Kidney (tissue), 13 donors: ENCODE measurements at regions not wholly inside any gene's neighbourhood (a gene's known extent, or its start where the extent isn't known, plus 50 kb on each side); places are given as distances from the start of the nearest gene placed in this dataset.

Experiments used
- DNase-seq, 5 donors: peaks; one replicate each; pipeline ENCODE4 v3.0.0-alpha.2; 2013 to 2020
- FAIRE-seq: peaks from 2 replicates; lab custom pipeline; 2012; peaks lifted over from hg19 to GRCh38; lab: Jason Lieb, UNC
- H3K27ac ChIP-seq, 2 donors: one replicate each; pipeline ENCODE4 v1.7.0; 2013; ENCODE audit warnings: low read depth in 2 of 2, low read length in 2 of 2, inconsistent platforms in 1 of 2
- H3K27me3 ChIP-seq: one replicate; pipeline ENCODE4 v1.7.1; 2013; ENCODE audit warnings: low read length, inconsistent platforms; ENCODE audit not compliant: control insufficient read depth, insufficient read depth
- H3K36me3 ChIP-seq, 3 donors: one replicate each; pipeline versions ENCODE4 v1.7.0 to v1.7.1; 2013; ENCODE audit warnings: low read length in 3 of 3, control low read depth in 1 of 3, inconsistent platforms in 1 of 3; ENCODE audit not compliant: insufficient read depth in 3 of 3, control insufficient read depth in 2 of 3
- H3K4me1 ChIP-seq, 3 donors: one replicate each; pipeline versions ENCODE4 v1.7.0 to v1.7.1; 2013; ENCODE audit warnings: low read length in 3 of 3, inconsistent platforms in 1 of 3, low read depth in 1 of 3; ENCODE audit not compliant: control insufficient read depth in 2 of 3, insufficient read depth in 2 of 3
- H3K4me3 ChIP-seq, 3 donors: one replicate each; pipeline versions ENCODE4 v1.7.0 to v1.8.1; 2013; ENCODE audit warnings: low read length in 3 of 3, control low read depth in 1 of 3, inconsistent platforms in 1 of 3
- H3K9ac ChIP-seq, 3 donors: one replicate each; pipeline versions ENCODE4 v1.7.0 to v1.7.1; 2013; ENCODE audit warnings: low read length in 3 of 3, control low read depth in 1 of 3, inconsistent platforms in 1 of 3
- H3K9me3 ChIP-seq, 3 donors: one replicate each; pipeline versions ENCODE4 v1.7.0 to v1.7.1; 2013; ENCODE audit warnings: low read length in 3 of 3, control low read depth in 1 of 3, inconsistent platforms in 1 of 3; ENCODE audit not compliant: control insufficient read depth in 2 of 3, insufficient read depth in 1 of 3
- intact Hi-C: fragments of 100-400 bp; cut with DNase I; formaldehyde crosslinking; loops from one replicate; pipeline ENCODE4 v1.11.1; 2022
- TF ChIP-seq, protein P1 (sequence below): IDR thresholded peaks from 3 replicates; pipeline ENCODE4 v1.5.1; 2012; ENCODE audit warnings: mild to moderate bottlenecking, moderate library complexity, borderline replicate concordance; ENCODE audit not compliant: insufficient read depth; ENCODE audit errors: extremely low read depth
- donor health status: control.
- donor health status: control.
- donor health status: control.
- donor health status: control.
- donor health status: control.
- donor health status: DM: yes; HTN: yes; CAD: no.
- donor health status: Normal renal cell carcinoma (clear cell type).

GRCh38 chr5:144577676-144578075 is 407.0 kb downstream of the KCTD16 start:
- DNase-seq (no peak), FAIRE-seq (no peak)
- H3K4me1 ChIP-seq: no peaks in the 10 kb centered on the region
- H3K9me3 ChIP-seq: peaks cover 0 to 6% (median 1%) of the 10 kb centered on the region in 3 donors
- TF ChIP-seq, protein P1, sequence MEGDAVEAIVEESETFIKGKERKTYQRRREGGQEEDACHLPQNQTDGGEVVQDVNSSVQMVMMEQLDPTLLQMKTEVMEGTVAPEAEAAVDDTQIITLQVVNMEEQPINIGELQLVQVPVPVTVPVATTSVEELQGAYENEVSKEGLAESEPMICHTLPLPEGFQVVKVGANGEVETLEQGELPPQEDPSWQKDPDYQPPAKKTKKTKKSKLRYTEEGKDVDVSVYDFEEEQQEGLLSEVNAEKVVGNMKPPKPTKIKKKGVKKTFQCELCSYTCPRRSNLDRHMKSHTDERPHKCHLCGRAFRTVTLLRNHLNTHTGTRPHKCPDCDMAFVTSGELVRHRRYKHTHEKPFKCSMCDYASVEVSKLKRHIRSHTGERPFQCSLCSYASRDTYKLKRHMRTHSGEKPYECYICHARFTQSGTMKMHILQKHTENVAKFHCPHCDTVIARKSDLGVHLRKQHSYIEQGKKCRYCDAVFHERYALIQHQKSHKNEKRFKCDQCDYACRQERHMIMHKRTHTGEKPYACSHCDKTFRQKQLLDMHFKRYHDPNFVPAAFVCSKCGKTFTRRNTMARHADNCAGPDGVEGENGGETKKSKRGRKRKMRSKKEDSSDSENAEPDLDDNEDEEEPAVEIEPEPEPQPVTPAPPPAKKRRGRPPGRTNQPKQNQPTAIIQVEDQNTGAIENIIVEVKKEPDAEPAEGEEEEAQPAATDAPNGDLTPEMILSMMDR: no peak
- intact Hi-C loops: no loop called here
- no peak overlapping the region for H3K27ac ChIP-seq
- no peaks in the 10 kb centered on the region for H3K36me3 ChIP-seq
- H3K9ac ChIP-seq: no peak overlapping the region
- no peak overlapping the region for H3K4me3 ChIP-seq
- no peaks in the 10 kb centered on the region for H3K27me3 ChIP-seq

- H3K4me1 ChIP-seq: no peaks in the 10 kb centered on the region
- TF ChIP-seq, protein P1: no peak
- H3K4me3 ChIP-seq: no peak overlapping the region
- no peak overlapping the region for H3K9ac ChIP-seq
- peaks cover 0 to 6% (median 1%) of the 10 kb centered on the region in 3 donors for H3K9me3 ChIP-seq
- H3K36me3 ChIP-seq: no peaks in the 10 kb centered on the region
- intact Hi-C loops: no loop called here
- H3K27ac ChIP-seq: no peak overlapping the region
- FAIRE-seq: no peak
- no peak for DNase-seq
- H3K27me3 ChIP-seq: no peaks in the 10 kb centered on the region
Observed at GRCh38 chr5:144575736-144576135, 405.1 kb downstream of the KCTD16 start.

- no peak for DNase-seq
- intact Hi-C loops: no loop called here
Observed at GRCh38 chr5:144567421-144567780, 396.7 kb downstream of the KCTD16 start.

More at GRCh38 chr5:144567421-144567780, 396.7 kb downstream of the KCTD16 start:
- no peaks in the 10 kb centered on the region for H3K27me3 ChIP-seq
- H3K9me3 ChIP-seq: peaks cover 0 to 6% (median 0%) of the 10 kb centered on the region in 3 donors
- no peak for FAIRE-seq
- no peaks in the 10 kb centered on the region for H3K36me3 ChIP-seq
- H3K4me3 ChIP-seq: no peak overlapping the region
- H3K4me1 ChIP-seq: no peaks in the 10 kb centered on the region
- TF ChIP-seq, protein P1: no peak
- H3K27ac ChIP-seq: no peak overlapping the region
- no peak overlapping the region for H3K9ac ChIP-seq
